Fibroblast of peridontal ligament (primary cell): ENCODE measurements at regions not wholly inside any gene's neighbourhood (a gene's known extent, or its start where the extent isn't known, plus 50 kb on each side); places are given as distances from the start of the nearest gene placed in this dataset.

Source experiments
- DNase-seq: peaks from one replicate; pipeline ENCODE4 v3.0.0-alpha.2; 2010; ENCODE audit errors: extremely low read depth

GRCh38 chr9:81390792-81391456 is 298.4 kb downstream of the TLE1 start:
- no peak for DNase-seq

- peak; percentile 96 for DNase-seq
Measured at GRCh38 chr9:81389569-81389993, 299.8 kb downstream of the TLE1 start.

GRCh38 chr9:81388831-81389230 is 300.5 kb downstream of the TLE1 start:
- no peak for DNase-seq

- no peak for DNase-seq
Measured at GRCh38 chr9:81387360-81388106, 301.8 kb downstream of the TLE1 start.

GRCh38 chr9:81384911-81385310 is 304.4 kb downstream of the TLE1 start:
- DNase-seq, result no peak

GRCh38 chr9:81382281-81382680 is 307.1 kb downstream of the TLE1 start:
- no peak for DNase-seq

- no peak for DNase-seq
Measured at GRCh38 chr9:81381694-81382093, 307.7 kb downstream of the TLE1 start.

GRCh38 chr9:81380504-81381359 is 308.6 kb downstream of the TLE1 start:
- DNase-seq, result no peak

GRCh38 chr9:81379655-81380054 is 309.7 kb downstream of the TLE1 start:
- DNase-seq, result peak; percentile 71

GRCh38 chr9:81377921-81378320 is 311.4 kb downstream of the TLE1 start:
- DNase-seq, result peak; percentile 56

- DNase-seq, result no peak
Measured at GRCh38 chr9:81377320-81377719, 312.0 kb downstream of the TLE1 start.

GRCh38 chr9:81375187-81376100 is 313.9 kb downstream of the TLE1 start:
- DNase-seq, result no peak

GRCh38 chr9:81374459-81375186 is 314.7 kb downstream of the TLE1 start:
- DNase-seq, result no peak

GRCh38 chr9:81373294-81373693 is 316.1 kb downstream of the TLE1 start:
- no peak for DNase-seq

- peak; percentile 82 for DNase-seq
Measured at GRCh38 chr9:81372628-81373191, 316.6 kb downstream of the TLE1 start.

- DNase-seq, result no peak
Measured at GRCh38 chr9:81371824-81372223, 317.5 kb downstream of the TLE1 start.

- no peak for DNase-seq
Measured at GRCh38 chr9:81370650-81371049, 318.7 kb downstream of the TLE1 start.

GRCh38 chr9:81370096-81370495 is 319.3 kb downstream of the TLE1 start:
- no peak for DNase-seq

- no peak for DNase-seq
Measured at GRCh38 chr9:81369121-81369520, 320.2 kb downstream of the TLE1 start.

GRCh38 chr9:81363916-81364480 is 325.3 kb downstream of the TLE1 start:
- DNase-seq, result peak; percentile 17
